ENCODE measurements at regions not wholly inside any gene's neighbourhood (a gene's known extent, or its start where the extent isn't known, plus 50 kb on each side); places are given as distances from the start of the nearest gene placed in this dataset.
"Not testable (repeated sequence)": the region's sequence is repeated elsewhere in the genome, so short reads cannot be mapped to it uniquely, and the experiment has no call there.

DNA sequence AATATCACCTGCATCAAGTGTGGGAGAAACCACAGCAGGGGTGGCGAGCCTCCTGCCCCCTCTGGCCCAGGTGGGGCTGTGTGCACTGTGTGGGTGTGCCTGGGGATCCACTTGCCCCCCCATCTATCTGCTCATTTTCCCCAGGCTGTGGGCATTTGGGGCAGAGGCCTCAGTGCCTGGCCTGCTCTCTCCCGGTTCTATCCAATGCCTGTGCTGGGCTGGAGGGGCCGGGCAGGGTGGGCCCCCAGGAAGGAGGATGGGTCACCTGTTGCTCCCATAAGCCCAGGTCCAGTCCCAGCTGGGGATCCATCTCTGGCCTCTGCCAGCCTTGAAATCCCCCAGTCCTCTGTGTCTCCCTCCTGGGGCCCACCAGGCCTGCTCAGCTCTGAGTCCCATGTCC, 105.6 kb downstream of the TMEM121 start:
- H3K36me3 Mint-ChIP-seq (ENCODE audit: low read depth), result no peaks in the 10 kb centered on the region
- no peak for TF ChIP-seq CTCF (IDR thresholded peaks at IDR 0.05)
- no peaks in the 10 kb centered on the region for H3K27me3 Mint-ChIP-seq
- ATAC-seq (no peak), DNase-seq (no peak)
- H3K27ac Mint-ChIP-seq, result no peak overlapping the region
- POLR2A ChIA-PET, result no interaction called here
- no peaks in the 10 kb centered on the region for H3K4me1 Mint-ChIP-seq (ENCODE audit: low read depth)
- H3K4me3 Mint-ChIP-seq, result no peak overlapping the region
- intact Hi-C loops (cut with micrococcal nuclease), result no loop called here
- CTCF ChIA-PET, result no interaction called here
- H3K9me3 Mint-ChIP-seq, result no peaks in the 10 kb centered on the region

DNA sequence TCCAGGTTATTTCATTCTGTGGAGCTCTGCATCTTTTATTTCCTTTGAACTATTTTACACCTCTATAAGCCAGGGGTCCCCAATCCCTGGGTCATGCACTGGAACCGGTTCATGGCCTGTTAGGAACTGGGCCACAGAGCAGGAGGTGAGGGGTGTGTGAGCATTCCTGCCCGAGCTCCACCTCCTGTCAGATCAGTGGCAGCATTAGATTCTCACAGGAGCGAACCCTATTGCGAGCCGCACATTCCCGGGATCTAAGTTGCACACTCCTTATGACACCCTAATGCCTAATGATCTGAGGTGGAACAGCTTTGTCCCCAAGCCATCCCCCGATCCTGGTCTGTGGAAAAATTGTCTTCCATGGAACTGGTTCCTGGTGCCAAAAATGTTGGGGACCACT, 107.2 kb downstream of the TMEM121 start:
- DNase-seq; H3K27ac Mint-ChIP-seq; CTCF ChIA-PET; ATAC-seq; H3K9me3 Mint-ChIP-seq; intact Hi-C loops (cut with micrococcal nuclease); H3K4me1 Mint-ChIP-seq (ENCODE audit: low read depth); H3K36me3 Mint-ChIP-seq (ENCODE audit: low read depth); POLR2A ChIA-PET; H3K4me3 Mint-ChIP-seq; H3K27me3 Mint-ChIP-seq: not testable (repeated sequence)

DNA sequence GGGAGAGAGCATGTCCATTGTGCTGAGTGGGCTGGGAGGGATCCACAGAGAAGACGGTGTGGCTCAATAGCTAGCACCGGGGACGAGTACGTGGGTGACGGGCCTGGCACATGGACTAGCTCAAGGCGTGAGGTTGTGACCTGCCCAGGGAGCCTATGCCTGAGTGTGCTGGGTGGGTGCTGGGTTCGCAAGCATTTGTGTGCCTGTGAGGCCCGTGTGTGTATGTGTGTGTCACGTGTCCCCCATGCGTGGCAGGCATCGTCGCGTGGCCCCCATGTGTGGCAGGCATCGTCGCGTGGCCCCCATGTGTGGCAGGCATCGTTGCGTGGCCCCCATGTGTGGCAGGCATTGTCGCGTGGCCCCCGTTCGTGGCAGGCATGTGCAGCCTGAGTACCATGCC, 109.2 kb downstream of the TMEM121 start:
- no peaks in the 10 kb centered on the region for H3K36me3 Mint-ChIP-seq (ENCODE audit: low read depth)
- no peak for TF ChIP-seq CTCF (IDR thresholded peaks at IDR 0.05)
- ChIA-PET CTCF (no interaction called here), POLR2A (no interaction called here)
- no peaks in the 10 kb centered on the region for H3K27me3 Mint-ChIP-seq
- no peaks in the 10 kb centered on the region for H3K4me1 Mint-ChIP-seq (ENCODE audit: low read depth)
- ATAC-seq (no peak), DNase-seq (no peak)
- H3K27ac Mint-ChIP-seq, result no peak overlapping the region
- intact Hi-C loops (cut with micrococcal nuclease), result no loop called here
- no peaks in the 10 kb centered on the region for H3K9me3 Mint-ChIP-seq
- H3K4me3 Mint-ChIP-seq, result no peak overlapping the region

- H3K4me1 Mint-ChIP-seq (ENCODE audit: low read depth); ATAC-seq; POLR2A ChIA-PET; H3K4me3 Mint-ChIP-seq; CTCF ChIA-PET; H3K27ac Mint-ChIP-seq; DNase-seq; H3K9me3 Mint-ChIP-seq; H3K27me3 Mint-ChIP-seq; intact Hi-C loops (cut with micrococcal nuclease); H3K36me3 Mint-ChIP-seq (ENCODE audit: low read depth): not testable (repeated sequence)
Measured at GRCh38 chr14:105636021-105636420, 109.6 kb downstream of the TMEM121 start.

DNA sequence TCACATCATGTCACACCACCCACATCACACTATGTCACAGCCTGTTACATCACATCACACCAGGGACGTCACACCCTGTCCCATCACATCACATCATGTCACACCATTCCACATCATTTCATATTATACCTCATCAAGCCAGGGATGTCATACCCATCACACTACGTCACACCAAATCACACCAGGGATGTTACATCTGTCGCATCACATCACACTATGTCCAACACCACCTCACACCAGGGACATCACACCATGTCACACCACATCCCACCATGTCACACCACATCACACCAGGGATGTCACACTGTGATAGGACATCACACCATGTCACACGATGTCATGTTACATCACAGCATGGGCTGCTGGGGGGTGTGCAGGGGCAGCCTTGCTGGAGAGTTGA, 110.6 kb downstream of the TMEM121 start:
- intact Hi-C loops (cut with micrococcal nuclease), result no loop called here
- ATAC-seq (no peak), DNase-seq (no peak)
- TF ChIP-seq CTCF (IDR thresholded peaks at IDR 0.05), result no peak
- ChIA-PET POLR2A (no interaction called here), CTCF (no interaction called here)
- Mint-ChIP-seq H3K36me3 (ENCODE audit: low read depth) (no peaks in the 10 kb centered on the region), H3K4me3 (no peak overlapping the region), H3K27ac (no peak overlapping the region), H3K4me1 (ENCODE audit: low read depth) (no peaks in the 10 kb centered on the region), H3K27me3 (no peaks in the 10 kb centered on the region), H3K9me3 (no peaks in the 10 kb centered on the region)

DNA sequence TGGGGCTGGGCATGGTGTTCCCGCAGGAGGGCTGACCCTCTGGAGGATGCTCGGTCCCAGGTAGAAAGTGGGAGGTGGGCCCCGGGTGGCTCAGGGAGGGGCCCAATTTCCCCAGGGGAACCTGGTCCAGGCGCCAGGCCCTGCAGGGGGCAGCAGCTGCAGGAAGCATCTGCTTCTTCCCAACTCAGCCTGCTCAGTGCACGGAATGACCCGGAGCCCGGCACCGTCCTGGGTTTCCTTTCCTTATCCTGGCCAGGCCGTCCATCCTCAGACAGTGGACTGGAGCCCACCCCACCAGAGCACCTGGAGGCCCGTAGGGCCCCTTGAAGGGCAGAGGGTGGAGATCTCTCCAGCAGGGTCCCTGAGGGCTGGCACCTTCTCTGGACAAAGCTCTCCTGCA, 111.0 kb downstream of the TMEM121 start:
- H3K4me3 Mint-ChIP-seq; H3K9me3 Mint-ChIP-seq; CTCF ChIA-PET; DNase-seq; H3K27ac Mint-ChIP-seq; POLR2A ChIA-PET; H3K36me3 Mint-ChIP-seq (ENCODE audit: low read depth); intact Hi-C loops (cut with micrococcal nuclease); H3K4me1 Mint-ChIP-seq (ENCODE audit: low read depth); ATAC-seq; H3K27me3 Mint-ChIP-seq: not testable (repeated sequence)

DNA sequence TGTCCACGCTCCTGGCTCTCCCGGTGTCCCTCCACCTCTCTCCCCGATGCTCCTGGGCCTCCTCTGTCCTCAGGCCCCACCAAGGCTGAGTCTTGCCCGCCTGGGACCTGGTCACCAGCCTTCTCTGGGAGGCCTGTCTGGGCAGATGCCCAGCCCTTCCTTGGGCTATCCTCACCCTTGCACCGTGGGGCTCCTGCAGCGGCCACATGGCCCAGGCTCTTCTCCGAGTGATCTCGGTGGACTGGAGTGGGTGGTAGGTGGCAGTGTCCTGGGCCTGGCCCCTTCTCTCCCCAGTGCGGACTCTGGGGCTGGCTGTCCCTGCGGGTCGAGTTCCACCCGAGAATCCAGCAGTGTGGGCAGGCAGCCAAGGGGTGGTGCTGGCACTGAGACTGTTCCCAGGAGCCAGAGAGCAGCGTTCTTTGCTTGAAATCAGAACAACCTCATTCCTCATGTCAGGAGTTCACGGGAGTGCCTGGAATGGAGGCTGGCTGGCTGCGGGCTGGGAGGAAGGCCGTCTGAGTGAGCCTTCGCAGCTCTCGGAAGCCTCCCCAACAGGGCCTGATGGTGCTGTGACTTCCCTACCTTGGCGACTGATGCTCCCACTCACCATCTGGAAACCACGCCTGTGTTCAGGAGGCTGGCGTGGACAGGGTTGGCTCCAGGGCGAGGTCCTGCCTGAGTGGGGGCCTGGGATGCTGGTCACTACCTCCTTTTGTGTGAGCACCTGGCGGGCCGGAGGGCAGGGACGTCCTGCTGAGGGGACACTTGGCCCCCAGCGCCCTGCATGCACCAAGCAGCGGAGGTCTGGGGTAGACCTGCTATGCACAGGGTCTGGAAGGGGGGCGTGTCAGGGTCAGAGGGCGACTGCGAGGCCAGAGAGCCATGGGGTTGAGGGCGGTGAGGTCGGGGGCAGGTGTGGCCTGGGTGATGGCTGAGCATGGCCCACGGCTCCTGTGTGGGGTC, 113.9 kb downstream of the TMEM121 start:
- H3K36me3 Mint-ChIP-seq (ENCODE audit: low read depth); H3K27ac Mint-ChIP-seq; ATAC-seq; H3K4me3 Mint-ChIP-seq; H3K4me1 Mint-ChIP-seq (ENCODE audit: low read depth); POLR2A ChIA-PET; DNase-seq; H3K9me3 Mint-ChIP-seq; intact Hi-C loops (cut with micrococcal nuclease); CTCF ChIA-PET; H3K27me3 Mint-ChIP-seq: not testable (repeated sequence)
